ENCODE measurements at regions not wholly inside any gene's neighbourhood (a gene's known extent, or its start where the extent isn't known, plus 50 kb on each side); places are given as distances from the start of the nearest gene placed in this dataset.
A peak's percentile ranks its signal among the peaks of the same experiment; 100 is the strongest.
"Not testable (repeated sequence)": the region's sequence is repeated elsewhere in the genome, so short reads cannot be mapped to it uniquely, and the experiment has no call there.

GRCh38 chr12:28780096-28780495 is 369.0 kb upstream of the FAR2 start:
- TF ChIP-seq CTCF (IDR thresholded peaks at IDR 0.05), result no peak
- H3K27ac ChIP-seq, result no peak overlapping the region
- DNase-seq (ENCODE audit: low spot score), result no peak
- H3K4me3 ChIP-seq, result no peak overlapping the region

DNA sequence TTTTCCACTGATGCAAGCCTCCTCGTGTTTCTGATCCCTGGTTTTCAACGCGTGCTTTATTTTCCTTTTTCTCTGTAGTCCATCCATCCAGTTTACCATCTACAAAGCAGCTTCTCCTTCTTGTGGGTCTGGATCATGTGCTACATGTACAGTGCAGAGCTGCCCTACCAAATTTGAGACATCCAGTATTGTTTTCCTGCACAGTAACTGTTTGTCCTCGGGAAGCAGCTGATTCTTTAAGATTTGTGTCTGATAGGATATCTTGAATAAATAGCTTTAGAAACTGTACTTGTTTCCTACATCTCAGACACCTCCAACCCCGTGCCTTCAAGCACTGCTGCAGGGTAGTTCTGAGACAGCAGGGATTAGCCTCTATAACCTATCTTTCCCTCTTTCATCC is 368.1 kb upstream of the FAR2 start:
- DNase-seq (ENCODE audit: low spot score), result no peak
- Histone ChIP-seq H3K4me3 (no peak overlapping the region), H3K27ac (no peak overlapping the region)
- no peak for TF ChIP-seq CTCF (IDR thresholded peaks at IDR 0.05)

DNA sequence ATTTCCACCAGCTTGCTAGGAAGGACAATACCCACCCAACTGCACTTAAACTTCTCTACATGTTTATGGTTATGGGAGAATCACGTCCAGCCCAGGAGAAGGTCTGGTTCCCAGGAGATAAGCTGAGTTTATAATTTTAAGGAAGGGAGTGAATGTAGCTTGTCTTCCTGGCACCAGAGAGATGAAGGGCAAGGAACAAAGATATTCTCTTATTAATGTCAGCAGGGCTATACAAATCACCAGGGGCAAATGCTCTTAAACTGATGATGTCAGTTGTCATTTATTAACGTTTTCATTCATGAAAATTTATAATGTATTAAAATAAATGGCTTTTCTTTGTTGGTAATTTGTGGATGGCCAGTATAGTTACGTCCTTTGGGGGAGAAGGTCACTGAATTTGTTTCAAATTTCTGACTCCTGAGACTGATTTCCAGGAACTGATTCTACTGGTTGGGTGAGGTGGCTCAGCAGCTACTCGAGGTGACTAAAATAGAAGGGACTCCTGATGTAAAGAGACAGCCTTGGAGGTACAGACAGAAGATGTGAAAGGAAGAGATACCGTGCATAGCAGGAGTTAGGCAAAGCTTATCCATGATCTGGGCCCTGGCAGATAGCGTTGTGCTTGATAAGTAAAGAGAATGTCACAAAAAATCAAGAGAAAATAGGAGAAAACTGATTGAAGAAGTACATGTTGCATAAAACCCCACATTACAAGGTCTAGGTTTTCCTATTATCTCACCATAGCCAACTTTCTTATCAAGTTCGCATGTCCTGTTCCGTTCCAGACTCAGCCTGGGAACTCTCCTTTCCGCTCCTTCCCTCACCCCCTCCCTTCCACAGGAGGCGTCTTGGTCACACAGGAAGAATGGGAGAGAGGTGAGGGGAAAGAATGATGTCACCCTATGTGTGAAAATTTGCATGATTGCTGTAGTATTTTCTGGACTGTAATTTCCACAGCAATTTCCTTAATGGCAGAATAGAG is 367.1 kb upstream of the FAR2 start:
- Histone ChIP-seq H3K27ac (no peak overlapping the region), H3K4me3 (no peak overlapping the region)
- TF ChIP-seq CTCF (IDR thresholded peaks at IDR 0.05), result no peak
- DNase-seq (ENCODE audit: low spot score), result no peak

DNA sequence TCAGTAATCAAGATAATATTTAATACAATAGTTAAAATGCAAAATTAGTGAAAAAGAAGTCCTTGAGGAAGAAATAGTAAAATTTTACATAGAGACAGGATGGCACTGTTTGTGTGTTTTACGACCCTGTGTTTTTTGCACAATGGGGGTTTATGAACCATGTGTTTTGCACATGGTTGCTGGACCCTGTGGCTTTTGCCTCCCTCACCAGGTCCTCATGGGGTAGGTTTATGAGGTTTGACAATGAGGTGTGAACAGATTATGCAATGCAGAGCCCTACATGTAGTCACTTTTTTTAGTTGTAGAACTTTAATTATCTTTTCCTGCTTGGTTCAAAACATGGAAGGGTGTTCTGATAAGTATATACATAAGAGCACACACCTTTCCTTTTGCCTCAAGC is 366.3 kb upstream of the FAR2 start:
- Histone ChIP-seq H3K4me3 (no peak overlapping the region), H3K27ac (no peak overlapping the region)
- no peak for TF ChIP-seq CTCF (IDR thresholded peaks at IDR 0.05)
- DNase-seq (ENCODE audit: low spot score), result no peak

- Histone ChIP-seq H3K27ac (no peak overlapping the region), H3K4me3 (no peak overlapping the region)
- TF ChIP-seq CTCF (IDR thresholded peaks at IDR 0.05), result no peak
- no peak for DNase-seq (ENCODE audit: low spot score)
These were observed 361.9 kb upstream of the FAR2 start for GRCh38 chr12:28787151-28787550.

DNA sequence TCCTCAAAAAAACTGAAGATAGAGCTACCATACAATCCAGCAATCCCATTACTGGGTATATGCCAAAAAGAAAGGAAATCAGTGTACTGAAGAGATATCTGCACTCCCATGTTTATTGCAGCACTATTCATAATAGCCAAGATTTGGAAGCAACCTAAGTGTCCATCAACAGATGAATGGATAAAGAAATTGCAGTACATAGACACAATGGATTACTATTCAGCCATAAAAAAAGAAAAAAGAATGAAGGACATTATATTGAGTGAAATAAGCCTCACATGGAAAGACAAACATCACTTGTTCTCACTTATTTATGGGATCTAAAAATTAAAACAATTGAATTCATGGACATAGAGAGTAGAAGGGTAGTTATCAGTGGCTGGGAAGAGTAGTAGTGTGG is 360.8 kb upstream of the FAR2 start:
- DNase-seq (ENCODE audit: low spot score); H3K4me3 ChIP-seq; H3K27ac ChIP-seq: not testable (repeated sequence)

DNA sequence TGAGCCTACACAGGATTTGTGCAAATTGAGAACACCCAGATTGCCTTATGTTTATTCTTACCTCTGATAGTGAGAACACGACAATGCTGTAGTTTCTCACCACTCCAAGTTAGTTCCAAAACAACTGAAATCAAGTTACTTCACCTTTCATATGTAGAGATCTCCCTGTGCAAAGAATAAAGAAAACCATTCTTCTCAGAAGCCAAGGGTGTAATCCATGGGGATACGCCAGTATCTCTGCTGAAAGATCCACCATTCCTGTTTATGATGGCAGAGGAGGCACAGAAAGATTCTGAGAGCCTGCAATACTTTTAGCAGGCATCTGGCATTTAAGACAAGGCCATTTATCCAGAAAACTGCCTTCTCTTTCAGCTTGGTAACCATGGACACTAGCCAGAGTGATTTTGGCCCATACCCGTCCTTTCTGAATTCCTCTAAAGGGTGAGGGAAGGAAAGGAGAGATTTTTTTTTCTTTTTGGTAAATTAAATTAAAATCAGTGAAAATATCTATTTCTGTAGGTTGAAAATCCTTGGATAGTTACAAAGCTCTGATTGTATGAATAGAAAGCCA is 355.4 kb upstream of the FAR2 start:
- DNase-seq (ENCODE audit: low spot score), result no peak
- TF ChIP-seq CTCF (IDR thresholded peaks at IDR 0.05), result no peak
- Histone ChIP-seq H3K4me3 (no peak overlapping the region), H3K27ac (peak overlapping the region in 1 of 2 donors; percentile 22)
